ENCODE measurements at regions not wholly inside any gene's neighbourhood (a gene's known extent, or its start where the extent isn't known, plus 50 kb on each side); places are given as distances from the start of the nearest gene placed in this dataset.
"Not testable (repeated sequence)": the region's sequence is repeated elsewhere in the genome, so short reads cannot be mapped to it uniquely, and the experiment has no call there.

DNA sequence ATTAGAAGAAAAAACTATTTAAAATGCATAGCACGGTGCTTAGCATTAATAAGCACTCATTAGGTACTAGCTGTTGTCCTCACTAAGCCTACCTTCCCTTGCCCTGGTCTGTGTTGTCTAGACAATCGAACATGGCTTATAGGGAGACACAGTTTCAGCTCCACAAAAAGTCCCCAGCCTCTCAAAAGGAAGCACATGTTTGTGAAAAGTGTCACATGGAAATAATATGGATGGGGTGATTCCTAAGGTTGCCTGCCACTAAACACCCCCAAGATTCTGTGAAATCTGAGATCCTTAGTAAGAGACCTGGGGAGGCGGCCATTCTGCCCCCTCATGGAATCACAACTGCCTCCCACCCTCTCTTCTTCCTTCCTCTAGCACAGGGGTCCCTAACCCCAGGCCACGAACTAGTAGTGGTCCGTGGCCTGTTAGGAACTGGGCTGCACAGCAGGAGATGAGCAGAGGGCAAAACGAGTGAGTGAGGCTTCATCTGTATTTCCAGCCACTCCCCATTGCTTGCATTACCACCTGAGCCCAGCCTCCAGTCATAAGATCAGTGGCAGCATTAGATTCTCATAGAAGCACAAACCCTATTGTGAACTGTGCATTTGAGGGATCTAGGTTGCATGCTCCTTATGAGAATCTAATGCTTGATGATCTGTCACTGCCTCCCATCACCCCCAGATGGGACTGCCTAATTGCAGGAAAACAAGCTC lies 59.6 kb upstream of the NDUFV2 start:
- no peak for DNase-seq (ENCODE audit: insufficient read length, low spot score)
- FAIRE-seq = no peak

DNA sequence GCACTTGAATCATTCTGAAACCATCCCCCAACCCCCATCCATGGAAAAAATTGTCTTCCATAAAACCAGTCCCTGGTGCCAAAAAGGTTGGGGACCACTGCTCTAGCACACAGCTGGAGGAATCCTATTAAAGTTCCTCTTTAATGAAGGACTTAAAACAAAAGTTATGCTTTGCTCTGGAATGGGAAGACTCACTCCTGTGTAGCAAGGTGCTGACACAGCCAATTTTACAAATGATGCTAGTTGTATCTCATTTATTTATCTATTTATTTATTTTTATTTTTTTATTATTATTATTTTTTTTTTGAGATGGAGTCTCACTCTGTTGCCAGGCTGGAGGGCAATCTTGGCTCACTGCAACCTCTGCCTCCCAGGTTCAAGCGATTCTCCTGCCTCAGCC lies 58.9 kb upstream of the NDUFV2 start:
- FAIRE-seq = no peak
- no peak for DNase-seq (ENCODE audit: insufficient read length, low spot score)

DNA sequence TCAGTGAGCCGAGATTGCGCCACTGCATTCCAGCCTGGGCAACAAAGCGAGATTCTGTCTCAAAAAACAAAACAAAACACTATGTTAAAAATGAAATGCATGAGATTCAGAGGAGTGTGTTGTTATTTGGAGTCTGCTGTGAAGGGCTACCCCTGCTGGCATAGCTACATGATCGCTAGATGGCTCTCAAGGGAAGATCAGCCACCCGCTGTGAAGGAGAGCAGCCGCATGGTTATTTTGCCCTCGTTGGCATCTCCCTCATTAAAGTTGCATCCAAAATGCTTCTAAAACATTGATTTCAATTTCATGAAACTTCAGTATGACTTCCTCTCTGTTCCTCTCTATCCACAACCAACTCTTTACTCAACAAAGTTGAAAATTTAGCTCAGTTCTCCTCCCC lies 54.8 kb upstream of the NDUFV2 start:
- FAIRE-seq = no peak
- no peak for DNase-seq (ENCODE audit: insufficient read length, low spot score)

DNA sequence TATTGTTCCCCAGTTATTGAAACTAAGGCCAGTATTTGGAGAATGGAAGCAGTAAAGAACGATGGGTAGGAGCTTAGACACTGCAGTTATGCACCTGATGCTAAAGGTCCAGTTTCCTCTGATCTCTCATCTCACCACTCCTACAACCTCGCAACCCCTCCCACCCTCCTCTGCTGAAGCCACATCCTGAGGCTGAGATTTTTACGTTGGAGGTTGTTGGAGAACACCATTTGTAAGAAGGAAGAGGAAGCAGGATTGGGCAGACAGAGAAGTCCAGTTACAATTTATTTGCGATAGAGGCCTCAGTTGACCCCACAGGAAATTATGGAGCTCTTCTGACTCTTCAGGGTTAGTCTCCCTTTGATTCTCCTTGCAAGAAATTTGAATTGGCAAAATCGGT lies 54.3 kb upstream of the NDUFV2 start:
- DNase-seq (ENCODE audit: insufficient read length, low spot score) (no peak), FAIRE-seq (no peak)

DNA sequence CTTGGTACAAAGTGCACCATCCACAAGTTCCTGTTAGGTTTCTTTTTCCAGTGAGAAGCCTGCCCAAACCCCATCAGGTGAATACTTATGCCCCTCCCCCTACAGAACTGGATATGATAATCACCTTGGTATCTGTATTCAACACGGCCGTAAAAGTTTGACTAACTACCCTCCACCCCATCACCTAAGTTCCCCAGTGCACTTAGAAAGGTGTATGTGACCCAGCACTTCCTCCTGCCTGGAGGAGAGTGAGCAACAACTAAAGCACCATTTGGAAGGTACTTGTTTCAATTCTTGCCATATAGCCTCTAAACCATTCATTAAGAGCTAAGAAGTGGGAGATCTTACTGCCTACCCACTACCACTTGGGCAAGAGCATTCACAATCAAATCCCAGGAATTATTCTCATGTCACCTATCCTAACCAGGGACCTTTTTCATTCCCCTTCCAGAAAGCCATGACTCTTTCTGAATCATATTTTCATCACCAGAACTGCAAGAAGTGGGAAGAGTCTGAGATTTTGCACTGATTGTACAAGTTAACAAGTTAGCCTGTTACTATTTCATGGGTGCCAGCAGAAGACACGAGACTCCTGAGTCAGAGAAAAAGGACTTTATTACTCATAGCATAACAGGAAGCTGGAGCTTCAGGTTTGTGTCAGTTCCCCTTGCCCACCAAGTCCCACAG lies 53.5 kb upstream of the NDUFV2 start:
- FAIRE-seq (no peak), DNase-seq (ENCODE audit: insufficient read length, low spot score) (no peak)

DNA sequence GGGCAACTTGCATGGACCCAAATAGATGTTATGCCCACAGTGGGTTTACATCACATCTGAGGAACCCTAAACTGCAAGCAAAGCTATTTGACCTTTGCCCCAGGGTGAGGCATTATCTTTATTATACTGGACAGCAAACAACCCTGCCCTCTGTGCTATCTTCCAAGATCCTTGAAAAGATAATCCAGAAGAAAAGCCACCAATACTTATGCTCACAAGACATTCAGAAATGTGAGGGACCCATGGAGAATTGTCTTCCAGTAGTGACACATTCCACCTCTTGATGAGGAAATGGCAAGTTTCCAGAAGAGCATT lies 53.0 kb upstream of the NDUFV2 start:
- no peak for DNase-seq (ENCODE audit: insufficient read length, low spot score)
- no peak for FAIRE-seq

DNA sequence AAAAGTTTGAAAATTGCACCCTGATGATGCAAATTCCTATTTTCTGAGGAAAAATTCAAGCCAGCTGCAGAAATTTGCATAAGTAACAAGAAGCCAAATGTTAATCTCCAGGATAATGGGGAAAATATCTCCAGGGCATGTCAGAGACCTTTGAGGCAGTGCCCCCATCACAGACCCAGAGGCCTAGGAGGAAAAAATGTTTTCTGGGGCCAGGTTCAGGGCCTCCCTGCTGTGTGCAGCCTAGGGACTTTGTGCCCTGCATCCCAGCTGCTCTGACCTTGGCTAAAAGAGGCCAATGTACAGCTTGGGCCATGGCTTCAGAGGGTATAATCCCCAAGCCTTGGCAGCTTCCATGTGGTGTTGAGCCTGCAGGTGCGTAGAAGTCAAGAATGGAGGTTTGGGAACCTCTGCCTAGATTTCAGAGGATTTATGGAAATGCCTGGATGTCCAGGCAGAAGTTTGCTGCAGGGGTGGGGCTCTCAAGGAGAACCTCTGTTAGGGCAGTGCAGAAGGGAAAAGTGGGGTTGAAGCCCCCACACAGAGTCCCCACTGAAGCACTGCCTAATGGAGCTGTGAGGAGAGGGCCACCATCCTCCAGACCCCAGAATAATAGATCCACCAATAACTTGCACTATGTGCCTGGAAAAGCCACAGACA lies 51.7 kb upstream of the NDUFV2 start:
- not testable (repeated sequence) for DNase-seq (ENCODE audit: insufficient read length, low spot score); FAIRE-seq

Data from HTR-8/SVneo (cell line).